ENCODE measurements at regions not wholly inside any gene's neighbourhood (a gene's known extent, or its start where the extent isn't known, plus 50 kb on each side); places are given as distances from the start of the nearest gene placed in this dataset.
A peak's percentile ranks its signal among the peaks of the same experiment; 100 is the strongest.

DNA sequence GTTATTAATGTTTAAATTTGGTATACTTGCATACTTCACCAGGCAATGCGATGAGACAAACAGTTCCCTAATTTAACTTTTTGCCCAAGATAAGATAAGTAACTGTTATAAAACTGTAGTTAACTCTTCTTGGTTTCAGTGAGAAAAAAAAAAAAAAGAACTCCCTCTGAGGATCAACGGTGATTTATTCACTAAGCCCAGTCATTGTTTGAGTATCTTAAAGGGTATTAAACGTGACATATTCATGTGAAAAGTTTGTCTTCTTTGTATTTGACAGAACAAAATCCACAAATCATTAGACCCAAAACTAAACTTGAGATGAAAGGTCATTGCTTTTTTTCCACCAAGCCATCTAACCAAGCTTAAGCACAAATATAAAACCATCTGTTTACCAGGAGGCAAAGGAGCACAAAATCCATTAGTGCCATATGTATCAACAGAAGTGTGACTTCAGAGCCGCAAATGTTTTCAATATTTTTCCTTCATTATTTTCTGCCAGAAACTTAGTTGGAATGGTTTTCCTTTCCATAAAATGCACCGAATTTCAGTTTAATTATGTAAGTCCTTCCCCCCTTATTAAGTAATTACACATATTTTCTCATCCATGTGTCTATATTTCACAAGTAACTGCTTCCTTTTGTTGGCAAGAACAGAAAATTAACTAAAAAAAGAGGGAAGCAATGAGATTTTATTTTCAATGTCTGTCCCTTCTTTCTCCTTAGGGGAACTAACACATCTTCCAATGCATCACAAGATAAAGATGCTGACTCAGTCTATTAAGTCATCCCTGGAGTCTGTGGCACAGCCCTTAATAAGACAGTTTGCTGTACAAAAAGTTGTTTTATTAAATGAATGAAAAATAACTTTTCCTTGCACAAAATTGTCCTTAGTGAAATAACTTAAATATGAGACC, 92.2 kb upstream of the RAP2B start:
- FAIRE-seq (no peak), DNase-seq (ENCODE audit: insufficient read length, low spot score) (peak; percentile 31)

DNA sequence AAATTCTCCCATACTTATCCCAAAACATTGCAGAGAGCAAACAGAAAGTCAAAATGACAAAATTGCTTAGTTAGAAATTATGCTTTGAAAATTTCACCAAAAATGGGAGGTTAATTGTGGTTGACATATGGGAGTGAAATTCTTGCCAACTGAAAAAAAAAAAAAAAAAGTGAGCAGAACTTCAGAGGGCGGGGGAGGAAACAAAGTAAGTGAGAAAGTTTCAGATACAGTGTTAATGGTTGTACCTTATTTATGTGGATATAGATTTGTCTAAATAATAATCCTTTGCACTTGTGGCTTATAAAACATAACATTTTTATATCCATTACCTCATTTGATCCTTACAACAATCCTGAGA, 91.5 kb upstream of the RAP2B start:
- no peak for DNase-seq (ENCODE audit: insufficient read length, low spot score)
- no peak for FAIRE-seq

- FAIRE-seq (no peak), DNase-seq (ENCODE audit: insufficient read length, low spot score) (no peak)
These were observed 89.6 kb upstream of the RAP2B start for GRCh38 chr3:153072382-153072781.

GRCh38 chr3:153072856-153073255, 89.2 kb upstream of the RAP2B start:
- DNase-seq (ENCODE audit: insufficient read length, low spot score) (no peak), FAIRE-seq (no peak)

DNA sequence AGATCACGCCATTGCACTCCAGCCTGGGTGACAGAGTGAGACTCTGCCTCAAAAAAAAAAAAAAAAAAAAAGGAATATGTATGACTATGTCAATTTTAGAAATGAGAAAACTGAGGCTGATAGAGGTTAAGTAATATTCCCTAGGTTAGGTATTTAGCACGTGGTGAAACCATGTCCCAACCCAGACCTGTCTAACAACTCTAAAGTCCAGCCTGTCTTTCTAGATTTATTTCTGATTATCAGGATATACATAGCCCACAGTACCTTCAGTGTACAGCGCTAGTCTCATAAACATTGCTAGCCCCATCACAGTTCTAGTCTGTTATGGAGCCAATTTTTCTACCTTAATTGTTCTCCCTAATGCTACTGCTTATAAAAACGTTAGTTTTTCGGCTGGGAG, 88.4 kb upstream of the RAP2B start:
- DNase-seq (ENCODE audit: insufficient read length, low spot score) (no peak), FAIRE-seq (no peak)

- DNase-seq (ENCODE audit: insufficient read length, low spot score): no peak
- no peak for FAIRE-seq
These were observed 83.2 kb upstream of the RAP2B start for GRCh38 chr3:153078826-153079225.

DNA sequence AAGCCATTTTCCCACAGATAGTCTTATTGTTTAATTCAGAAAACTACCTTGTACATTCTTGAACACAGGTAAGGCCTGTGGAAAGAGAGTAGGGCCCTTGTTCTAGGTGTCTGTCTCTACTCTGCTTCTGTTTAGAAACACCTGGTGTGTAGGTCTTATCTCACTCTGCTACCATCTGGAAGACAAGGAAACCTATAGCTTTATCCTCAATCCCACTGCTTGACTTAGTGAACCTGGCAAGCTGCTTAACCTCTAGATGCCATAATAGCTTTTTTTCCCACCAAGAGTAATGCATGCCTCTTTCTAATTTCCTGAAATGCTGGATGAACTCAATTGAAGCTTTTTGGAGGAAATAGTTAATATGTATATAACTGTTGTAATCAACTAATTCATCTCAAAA, 82.6 kb upstream of the RAP2B start:
- DNase-seq (ENCODE audit: insufficient read length, low spot score) (no peak), FAIRE-seq (no peak)

DNA sequence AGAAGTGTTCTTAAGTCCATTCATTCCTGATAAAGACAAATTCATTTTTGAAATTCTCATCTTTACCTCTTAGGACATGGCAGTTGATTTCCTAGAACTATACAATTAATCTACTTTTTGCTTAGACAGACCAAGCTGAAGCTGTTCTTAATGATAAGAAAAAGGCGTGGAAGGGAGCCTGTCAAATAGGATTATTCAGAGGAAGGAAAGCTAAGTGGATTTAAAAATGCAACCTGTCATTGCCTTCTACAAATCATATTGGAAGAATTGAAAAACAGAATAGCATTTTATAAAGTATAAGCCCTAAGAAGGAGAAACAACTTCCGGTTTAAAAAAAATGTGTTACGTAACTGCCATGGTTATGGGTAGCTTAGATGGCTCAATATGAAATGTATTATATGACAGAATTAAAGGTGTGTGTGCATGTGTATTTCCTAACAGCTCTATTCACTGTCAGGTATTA, 81.2 kb upstream of the RAP2B start:
- DNase-seq (ENCODE audit: insufficient read length, low spot score) (no peak), FAIRE-seq (no peak)

DNA sequence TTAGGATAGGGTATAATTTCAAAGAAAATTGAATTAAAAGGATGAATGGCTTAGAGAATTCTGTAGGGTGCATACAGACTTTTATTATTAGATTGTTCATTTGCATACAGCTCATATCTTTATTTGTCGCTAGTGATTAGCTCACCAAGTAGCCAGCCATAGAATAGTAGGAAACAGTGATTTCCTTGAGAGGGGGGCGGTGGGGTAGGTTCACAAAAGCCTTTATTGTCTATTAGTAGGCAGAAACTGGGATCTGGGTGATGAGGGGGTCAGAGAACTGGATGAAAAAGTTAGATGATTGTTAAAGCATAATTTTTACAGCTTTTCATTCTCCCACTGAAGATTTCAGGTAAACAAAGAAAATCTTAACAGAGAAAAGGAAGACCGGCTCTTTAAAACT, 77.6 kb upstream of the RAP2B start:
- DNase-seq (ENCODE audit: insufficient read length, low spot score): no peak
- no peak for FAIRE-seq

GRCh38 chr3:153087595-153088566, 74.1 kb upstream of the RAP2B start:
- FAIRE-seq: no peak
- no peak for DNase-seq (ENCODE audit: insufficient read length, low spot score)

DNA sequence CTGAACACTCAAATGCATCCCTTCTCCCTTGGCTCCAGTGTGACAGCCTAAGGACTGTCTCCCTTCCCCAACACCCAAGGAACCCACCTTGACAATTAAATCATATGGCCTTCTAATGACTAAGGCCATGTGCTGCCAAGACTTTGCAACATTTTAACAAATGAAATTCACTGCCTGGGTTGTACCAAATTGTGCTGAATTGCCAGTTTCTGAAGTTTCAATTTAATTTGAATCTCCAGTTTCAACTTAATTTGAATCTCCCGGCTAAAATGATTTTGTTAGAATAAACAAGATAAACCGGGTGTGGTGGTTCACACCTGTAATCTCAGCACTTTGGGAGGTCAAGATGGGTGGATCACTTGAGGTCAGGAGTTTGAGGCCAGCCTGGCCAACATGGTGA, 72.4 kb upstream of the RAP2B start:
- FAIRE-seq (no peak), DNase-seq (ENCODE audit: insufficient read length, low spot score) (no peak)

- DNase-seq (ENCODE audit: insufficient read length, low spot score) (no peak), FAIRE-seq (no peak)
These were observed 71.1 kb upstream of the RAP2B start for GRCh38 chr3:153090973-153091372.

GRCh38 chr3:153093629-153094028, 68.4 kb upstream of the RAP2B start:
- DNase-seq (ENCODE audit: insufficient read length, low spot score) (no peak), FAIRE-seq (no peak)

DNA sequence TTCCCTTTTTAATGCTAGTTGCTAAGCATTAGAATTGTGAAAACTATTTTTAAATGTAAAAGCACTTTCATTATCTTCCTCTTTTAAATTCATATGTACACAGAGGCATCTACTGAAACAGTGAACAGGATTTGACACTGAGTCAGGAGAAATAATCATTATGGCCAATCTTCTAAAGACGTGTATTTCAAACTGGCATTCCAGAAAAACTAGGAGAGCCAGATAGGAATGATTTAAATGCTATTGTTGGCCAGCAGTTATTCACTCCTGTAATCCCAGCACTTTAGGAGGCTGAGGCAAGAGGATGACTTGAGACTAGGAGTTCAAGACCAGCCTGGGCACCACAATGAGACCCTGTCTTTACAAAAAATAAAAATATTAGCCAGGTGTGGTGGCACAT, 67.6 kb upstream of the RAP2B start:
- no peak for DNase-seq (ENCODE audit: insufficient read length, low spot score)
- FAIRE-seq: no peak

DNA sequence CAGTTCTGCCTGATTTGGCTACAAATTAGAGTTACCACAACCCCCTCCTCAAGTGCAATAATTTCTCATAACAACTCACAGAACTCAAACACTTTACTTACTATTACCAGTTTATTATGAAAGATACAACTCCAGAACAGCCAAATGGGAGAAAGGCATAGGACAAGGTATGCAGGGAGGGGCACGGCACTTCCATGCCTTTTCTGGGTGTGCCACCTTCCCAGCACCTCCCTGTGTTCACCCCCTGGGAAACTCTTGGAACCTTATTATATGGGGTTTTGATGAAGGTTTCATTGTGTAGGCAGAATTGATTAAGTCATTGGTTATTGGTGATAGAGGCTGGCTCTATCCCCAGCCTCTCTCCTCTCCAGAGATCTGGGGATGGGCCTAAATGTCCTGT, 66.6 kb upstream of the RAP2B start:
- no peak for DNase-seq (ENCODE audit: insufficient read length, low spot score)
- no peak for FAIRE-seq

DNA sequence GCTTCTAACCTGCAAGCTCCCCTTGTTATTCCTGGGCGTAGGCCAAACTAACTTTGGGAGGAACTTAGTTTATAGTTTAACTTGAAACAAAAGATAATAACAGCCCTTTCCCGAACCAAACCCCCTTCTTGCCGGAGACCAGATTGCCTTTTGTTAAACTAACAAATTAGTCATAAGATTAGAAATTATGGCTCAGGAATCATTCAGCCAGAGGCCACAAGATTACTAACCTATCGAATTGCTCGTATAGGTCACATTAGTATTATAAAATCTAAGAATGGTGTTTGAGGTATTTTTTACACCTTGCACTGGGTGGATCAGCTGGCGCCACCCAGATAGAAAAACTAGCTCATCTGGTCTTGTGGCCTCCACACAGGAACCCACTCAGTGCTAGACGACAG, 65.3 kb upstream of the RAP2B start:
- FAIRE-seq (no peak), DNase-seq (ENCODE audit: insufficient read length, low spot score) (no peak)

- DNase-seq (ENCODE audit: insufficient read length, low spot score): no peak
- FAIRE-seq: no peak
These were observed 64.8 kb upstream of the RAP2B start for GRCh38 chr3:153097213-153097612.

DNA sequence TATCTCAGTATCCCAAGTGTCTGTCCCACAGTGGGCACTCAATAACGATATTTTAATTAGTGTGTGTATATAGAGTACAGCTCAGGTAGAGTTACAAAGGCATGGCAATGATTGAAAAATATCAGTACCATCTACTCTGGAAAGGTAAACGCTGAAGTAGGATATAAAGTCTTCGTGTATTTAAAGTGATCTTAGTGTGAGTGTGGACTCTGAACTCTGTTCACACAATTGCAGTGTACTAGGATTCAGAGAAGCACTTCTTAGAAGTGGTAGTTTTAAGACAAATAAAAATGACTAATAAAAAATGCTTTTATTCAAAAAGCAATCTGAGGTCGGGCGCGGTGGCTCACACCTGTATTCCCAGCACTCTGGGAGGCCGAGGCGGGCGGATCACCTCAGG, 62.9 kb upstream of the RAP2B start:
- no peak for DNase-seq (ENCODE audit: insufficient read length, low spot score)
- no peak for FAIRE-seq

DNA sequence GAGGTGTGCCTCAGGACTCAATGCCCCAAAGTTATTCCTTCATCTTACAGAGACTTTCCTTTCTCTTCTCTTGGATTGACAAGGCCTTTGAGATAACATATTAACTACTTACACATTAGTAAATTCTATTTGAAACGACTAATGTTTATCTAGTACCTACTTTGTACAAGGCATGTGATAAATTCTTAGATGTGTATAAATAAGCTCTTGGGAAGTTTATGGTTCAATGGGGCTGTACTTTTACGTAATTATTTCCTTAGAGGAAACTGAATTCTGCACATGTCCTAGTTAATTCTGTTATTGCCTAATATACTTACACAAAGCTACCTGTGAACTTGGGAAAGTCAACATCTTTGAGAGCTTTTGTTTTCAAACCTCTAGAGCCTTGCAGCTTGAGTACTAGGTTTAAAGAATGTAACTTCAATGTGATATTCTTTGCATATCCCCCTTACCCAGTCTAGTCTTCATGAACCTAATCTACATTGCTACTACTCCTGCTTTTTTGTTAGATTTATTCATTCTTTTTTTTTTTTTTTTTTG, 58.5 kb upstream of the RAP2B start:
- DNase-seq (ENCODE audit: insufficient read length, low spot score): no peak
- no peak for FAIRE-seq

GRCh38 chr3:153110041-153110440, 52.0 kb upstream of the RAP2B start:
- FAIRE-seq: no peak

GRCh38 chr3:153111016-153111415, 51.0 kb upstream of the RAP2B start:
- FAIRE-seq (no peak), DNase-seq (ENCODE audit: insufficient read length, low spot score) (no peak)

More at GRCh38 chr3:153110041-153110440, 52.0 kb upstream of the RAP2B start:
- DNase-seq (ENCODE audit: insufficient read length, low spot score): no peak

All from HTR-8/SVneo (cell line).